Gastrocnemius medialis (tissue), 4 donors: ENCODE measurements at regions not wholly inside any gene's neighbourhood (a gene's known extent, or its start where the extent isn't known, plus 50 kb on each side); places are given as distances from the start of the nearest gene placed in this dataset.

Experiments
- ATAC-seq, 2 donors: fragments of 150-250 bp; one replicate each; pipeline ENCODE4 v1.9.1; 2016
- DNase-seq, 2 donors: peaks; one replicate each; pipeline ENCODE4 v3.0.0-alpha.2; 2019
- H3K27ac ChIP-seq, 4 donors: fragments of 200-600 bp; sonication (generic); 1 replicate in 1 of 4; 2 replicates in 3 of 4; pipeline ENCODE4 v1.5.1; 2016 to 2018; ENCODE audit warnings: mild to moderate bottlenecking in 2 of 4, moderate library complexity in 1 of 4
- H3K27me3 ChIP-seq, 3 donors: fragments of 200-600 bp; sonication (generic) in 2 of 3; 1 replicate in 1 of 3; 2 replicates in 2 of 3; pipeline versions ENCODE4 v1.5.1 to v1.6.0; 2016 to 2019; ENCODE audit warnings: mild to moderate bottlenecking in 1 of 3, moderate library complexity in 1 of 3
- H3K36me3 ChIP-seq, 2 donors: fragments of 200-600 bp; sonication (generic) in 1 of 2; one replicate each; pipeline ENCODE4 v1.5.1; 2017 to 2018
- H3K4me1 ChIP-seq, 2 donors: fragments of 200-600 bp; sonication (generic) in 1 of 2; one replicate each; pipeline ENCODE4 v1.5.1; 2016 to 2017; ENCODE audit warnings: mild to moderate bottlenecking in 2 of 2
- H3K4me3 ChIP-seq, 4 donors: fragments of 200-600 bp; sonication (generic) in 3 of 4; 1 replicate in 1 of 4; 2 replicates in 3 of 4; pipeline ENCODE4 v1.5.1; 2016 to 2019; ENCODE audit warnings: mild to moderate bottlenecking in 2 of 4
- H3K9me3 ChIP-seq, 3 donors: fragments of 200-600 bp; sonication (generic) in 2 of 3; 1 replicate in 1 of 3; 2 replicates in 2 of 3; pipeline ENCODE4 v1.5.1; 2016 to 2019
- POLR2A ChIP-seq, 2 donors: fragments of 450-650 bp; IDR thresholded peaks; one replicate each; pipeline ENCODE4 v1.6.1; 2017; ENCODE audit warnings: antibody characterized with exemption in 2 of 2, mild to moderate bottlenecking in 2 of 2, moderate library complexity in 2 of 2
- in situ Hi-C, 4 donors: fragments of 200-750 bp; cut with MboI; loops; one replicate each; pipeline versions ENCODE4 v1.15.0 to v1.8.0; 2017; ENCODE audit warnings: low sequenced_read_pairs in 4 of 4
- intact Hi-C: fragments of 100-400 bp; cut with DNase I; formaldehyde crosslinking; loops from one replicate; pipeline ENCODE4 v1.15.1; 2023; ENCODE audit warnings: low total_unique reads
- TF ChIP-seq, protein P1 (sequence below), 5 experiments: fragments of 450-650 bp in 3 of 5; fragments of 200-600 bp in 2 of 5; sonication (generic) in 2 of 5; IDR thresholded peaks in 4 of 5; conservative IDR thresholded peaks in 1 of 5; 1 replicate in 4 of 5; 2 replicates in 1 of 5; pipeline ENCODE4 v1.5.1; 2016 to 2019; ENCODE audit warnings: antibody characterized with exemption in 5 of 5, mild to moderate bottlenecking in 3 of 5, moderate library complexity in 3 of 5

DNA sequence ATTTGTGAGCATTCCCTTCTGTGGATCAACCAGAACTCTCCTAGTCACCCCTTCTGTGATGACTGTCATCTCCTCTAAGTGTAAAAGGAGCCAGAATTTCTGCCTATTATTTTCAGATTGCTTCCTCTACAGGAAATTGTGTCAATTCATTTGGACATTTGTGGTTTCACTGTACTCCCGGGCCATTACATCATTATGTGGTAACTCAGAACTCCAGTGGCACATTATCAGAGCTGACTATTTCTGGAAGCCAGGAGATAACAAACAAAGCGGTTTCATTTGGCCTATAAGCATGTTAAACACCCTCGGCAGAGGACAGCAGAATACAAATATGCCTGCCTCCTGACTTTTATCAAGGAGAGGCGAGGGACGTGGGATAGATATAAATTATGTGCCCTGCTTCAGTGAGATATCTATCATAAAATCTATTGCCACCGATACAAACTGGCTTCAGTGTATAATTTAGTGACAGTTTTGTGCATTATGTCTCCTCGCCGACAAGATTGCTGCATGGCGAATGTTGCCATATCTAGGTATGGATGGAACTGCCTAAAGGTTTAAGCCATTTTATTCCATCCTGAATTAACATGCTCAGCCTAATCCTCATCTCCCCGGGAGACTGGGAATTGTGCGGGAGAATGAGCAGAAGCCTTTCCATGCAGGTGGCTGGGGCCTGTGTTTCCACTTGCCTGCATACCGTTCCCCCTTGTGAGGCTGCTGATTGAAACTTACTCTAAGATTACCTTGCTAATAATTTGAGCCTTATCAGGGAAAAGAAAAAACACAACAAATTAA lies 193.4 kb upstream of the SEMA6D start:
- TF ChIP-seq POLR2A (IDR thresholded peaks at IDR 0.05) = no peak
- ATAC-seq (no peak), DNase-seq (no peak)
- no peaks in the 10 kb centered on the region for H3K27me3 ChIP-seq
- intact Hi-C loops (no loop called here), in situ Hi-C loops (no loop called here)
- no peak overlapping the region for H3K4me3 ChIP-seq
- no peaks in the 10 kb centered on the region for H3K4me1 ChIP-seq
- no peaks in the 10 kb centered on the region for H3K9me3 ChIP-seq
- H3K36me3 ChIP-seq = no peaks in the 10 kb centered on the region
- H3K27ac ChIP-seq = no peak overlapping the region

DNA sequence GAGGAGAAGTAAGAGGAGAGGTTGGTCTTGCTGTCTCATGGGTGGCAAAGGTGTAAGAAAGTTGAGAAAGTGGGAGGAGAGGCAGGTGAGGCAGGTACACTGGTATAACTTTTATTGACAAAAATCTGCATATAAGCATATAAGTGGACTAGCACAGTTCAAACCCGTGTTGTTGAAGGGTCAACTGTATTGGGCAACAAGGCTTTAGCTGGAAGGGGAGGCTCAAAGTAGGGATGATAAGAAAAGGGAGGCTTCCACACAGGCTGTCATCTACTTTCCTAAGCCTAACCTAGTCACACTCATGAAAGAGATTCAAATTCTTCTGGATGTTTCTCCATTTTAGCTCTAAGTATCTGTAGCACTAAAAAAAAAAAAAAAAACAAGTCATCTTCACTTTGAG lies 188.1 kb upstream of the SEMA6D start:
- no peak overlapping the region for H3K27ac ChIP-seq
- in situ Hi-C loops = no loop called here
- ATAC-seq (no peak), DNase-seq (no peak)
- no peak overlapping the region for H3K4me3 ChIP-seq
- H3K9me3 ChIP-seq = no peaks in the 10 kb centered on the region
- intact Hi-C loops = no loop called here
- H3K36me3 ChIP-seq = no peaks in the 10 kb centered on the region
- H3K4me1 ChIP-seq = no peaks in the 10 kb centered on the region
- no peaks in the 10 kb centered on the region for H3K27me3 ChIP-seq
- TF ChIP-seq, protein P1, sequence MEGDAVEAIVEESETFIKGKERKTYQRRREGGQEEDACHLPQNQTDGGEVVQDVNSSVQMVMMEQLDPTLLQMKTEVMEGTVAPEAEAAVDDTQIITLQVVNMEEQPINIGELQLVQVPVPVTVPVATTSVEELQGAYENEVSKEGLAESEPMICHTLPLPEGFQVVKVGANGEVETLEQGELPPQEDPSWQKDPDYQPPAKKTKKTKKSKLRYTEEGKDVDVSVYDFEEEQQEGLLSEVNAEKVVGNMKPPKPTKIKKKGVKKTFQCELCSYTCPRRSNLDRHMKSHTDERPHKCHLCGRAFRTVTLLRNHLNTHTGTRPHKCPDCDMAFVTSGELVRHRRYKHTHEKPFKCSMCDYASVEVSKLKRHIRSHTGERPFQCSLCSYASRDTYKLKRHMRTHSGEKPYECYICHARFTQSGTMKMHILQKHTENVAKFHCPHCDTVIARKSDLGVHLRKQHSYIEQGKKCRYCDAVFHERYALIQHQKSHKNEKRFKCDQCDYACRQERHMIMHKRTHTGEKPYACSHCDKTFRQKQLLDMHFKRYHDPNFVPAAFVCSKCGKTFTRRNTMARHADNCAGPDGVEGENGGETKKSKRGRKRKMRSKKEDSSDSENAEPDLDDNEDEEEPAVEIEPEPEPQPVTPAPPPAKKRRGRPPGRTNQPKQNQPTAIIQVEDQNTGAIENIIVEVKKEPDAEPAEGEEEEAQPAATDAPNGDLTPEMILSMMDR (IDR thresholded peaks at IDR 0.05 in 4 of 5, conservative IDR thresholded peaks at IDR 0.05 in 1 of 5) = no peak
- no peak for TF ChIP-seq POLR2A (IDR thresholded peaks at IDR 0.05)

DNA sequence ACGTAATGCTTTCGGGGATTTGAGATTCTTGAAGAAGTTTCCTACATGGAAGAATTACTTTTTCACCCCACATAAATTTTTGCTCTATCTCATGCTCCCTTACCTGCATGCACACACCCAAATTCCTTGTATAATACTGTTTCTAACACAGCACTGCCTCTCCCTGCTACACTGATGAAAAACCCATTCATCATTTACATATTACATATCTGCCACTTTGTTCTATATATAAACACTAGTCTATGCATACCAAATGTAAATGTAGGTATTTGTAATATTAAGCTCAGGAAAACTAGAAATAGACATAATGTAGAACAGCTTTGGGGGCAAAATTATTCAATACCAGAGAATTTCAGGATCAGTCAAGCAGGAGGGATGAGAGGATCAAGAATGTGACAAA lies 182.6 kb upstream of the SEMA6D start:
- DNase-seq = no peak
- no peak for ATAC-seq
- TF ChIP-seq, protein P1 (IDR thresholded peaks at IDR 0.05 in 4 of 5, conservative IDR thresholded peaks at IDR 0.05 in 1 of 5) = no peak
- no peak for TF ChIP-seq POLR2A (IDR thresholded peaks at IDR 0.05)
- Histone ChIP-seq H3K9me3 (no peaks in the 10 kb centered on the region), H3K36me3 (no peaks in the 10 kb centered on the region), H3K4me3 (no peak overlapping the region), H3K4me1 (no peaks in the 10 kb centered on the region), H3K27ac (no peak overlapping the region), H3K27me3 (no peaks in the 10 kb centered on the region)
- in situ Hi-C loops = no loop called here
- intact Hi-C loops = no loop called here

DNA sequence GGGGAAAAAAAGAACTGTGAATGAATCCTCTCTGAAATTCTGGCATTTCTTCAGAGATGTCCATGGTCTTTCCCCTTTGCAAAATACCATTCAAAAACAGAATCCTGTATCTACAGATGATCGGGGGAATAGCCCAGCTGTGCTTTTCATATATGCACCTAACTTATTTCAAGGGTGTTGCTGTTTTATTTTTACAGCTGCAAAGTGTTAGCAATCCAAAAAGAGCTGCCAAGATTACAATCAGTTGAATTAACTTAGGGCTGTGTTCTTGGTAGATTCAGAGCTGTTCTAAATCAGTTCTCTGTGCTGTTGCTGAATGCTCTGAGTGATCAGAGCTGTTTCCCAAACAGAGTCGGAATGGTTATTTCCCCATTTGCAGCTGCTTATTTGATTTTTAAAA lies 175.7 kb upstream of the SEMA6D start:
- H3K4me3 ChIP-seq = no peak overlapping the region
- TF ChIP-seq, protein P1 (IDR thresholded peaks at IDR 0.05 in 4 of 5, conservative IDR thresholded peaks at IDR 0.05 in 1 of 5) = no peak
- no peak for TF ChIP-seq POLR2A (IDR thresholded peaks at IDR 0.05)
- intact Hi-C loops (no loop called here), in situ Hi-C loops (no loop called here)
- H3K9me3 ChIP-seq = no peaks in the 10 kb centered on the region
- H3K36me3 ChIP-seq = no peaks in the 10 kb centered on the region
- H3K27ac ChIP-seq = no peak overlapping the region
- ATAC-seq = no peak
- DNase-seq = no peak
- H3K27me3 ChIP-seq = no peaks in the 10 kb centered on the region
- H3K4me1 ChIP-seq = no peaks in the 10 kb centered on the region

DNA sequence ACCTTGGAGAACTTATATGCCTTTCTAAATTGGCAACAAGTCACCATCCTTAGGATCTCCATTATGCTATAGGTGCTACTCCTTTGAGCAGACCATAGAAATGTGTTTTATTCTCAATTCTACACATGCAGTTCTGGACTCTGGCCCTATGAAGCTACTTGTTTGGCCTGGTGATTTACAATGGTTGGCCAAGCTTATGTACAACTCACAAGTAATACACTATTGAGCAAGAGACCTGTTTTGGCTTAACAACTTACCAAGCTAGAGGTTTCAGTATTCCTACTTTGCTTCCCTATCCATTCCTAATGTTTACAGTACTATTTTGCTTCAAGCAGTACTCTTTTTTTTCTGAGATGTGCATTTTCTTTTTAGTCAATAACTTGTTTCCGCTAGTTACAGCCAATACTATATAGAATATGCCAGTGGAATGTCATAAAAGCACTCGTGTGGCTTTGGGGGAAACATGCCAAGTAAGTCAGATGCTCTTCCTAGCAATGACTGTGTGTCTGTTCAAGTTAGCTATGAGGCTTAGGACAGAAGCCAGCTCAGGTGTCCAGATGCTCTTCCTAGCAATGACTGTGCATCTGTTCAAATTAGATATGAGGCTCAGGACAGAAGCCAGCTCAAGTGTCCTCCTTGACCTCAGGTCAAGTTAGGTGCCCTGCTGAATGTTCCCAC lies 174.9 kb upstream of the SEMA6D start:
- no peak overlapping the region for H3K4me3 ChIP-seq
- no peak overlapping the region for H3K27ac ChIP-seq
- DNase-seq = no peak
- TF ChIP-seq, protein P1 (IDR thresholded peaks at IDR 0.05 in 4 of 5, conservative IDR thresholded peaks at IDR 0.05 in 1 of 5) = no peak
- TF ChIP-seq POLR2A (IDR thresholded peaks at IDR 0.05) = no peak
- no peaks in the 10 kb centered on the region for H3K9me3 ChIP-seq
- H3K36me3 ChIP-seq = no peaks in the 10 kb centered on the region
- no peaks in the 10 kb centered on the region for H3K4me1 ChIP-seq
- in situ Hi-C loops = no loop called here
- intact Hi-C loops = no loop called here
- no peak for ATAC-seq
- H3K27me3 ChIP-seq = no peaks in the 10 kb centered on the region
